OCI-LY1 (cell line): ENCODE measurements at regions not wholly inside any gene's neighbourhood (a gene's known extent, or its start where the extent isn't known, plus 50 kb on each side); places are given as distances from the start of the nearest gene placed in this dataset.

Experiments
- H2AFZ ChIP-seq: fragments of 200-600 bp; sonication (generic), shearing (Covaris generic); 2 replicates; pipeline ENCODE4 v1.6.0; 2014; ENCODE audit warnings: antibody characterized with exemption, mild to moderate bottlenecking, low read length
- H3F3A ChIP-seq: fragments of 200-600 bp; sonication (generic), shearing (Covaris generic); 2 replicates; pipeline ENCODE4 v1.6.0; 2014; ENCODE audit warnings: mild to moderate bottlenecking, antibody characterized with exemption, low read length, moderate library complexity; ENCODE audit not compliant: insufficient read depth
- H3K27ac ChIP-seq: fragments of 200-600 bp; sonication (generic); 2 replicates; pipeline ENCODE4 v1.5.1; 2014; ENCODE audit warnings: low read length, mixed run types, mild to moderate bottlenecking, low read depth; ENCODE audit not compliant: poor library complexity, severe bottlenecking
- H3K27me3 ChIP-seq: fragments of 200-600 bp; sonication (generic); 2 replicates; pipeline ENCODE4 v1.6.0; 2014; ENCODE audit warnings: antibody characterized with exemption, mild to moderate bottlenecking, low read length, moderate library complexity; ENCODE audit not compliant: insufficient read depth
- H3K36me3 ChIP-seq: fragments of 200-600 bp; sonication (generic); 2 replicates; pipeline ENCODE4 v1.6.1; 2014; ENCODE audit warnings: mild to moderate bottlenecking, antibody characterized with exemption, low read length, moderate library complexity, mixed read lengths; ENCODE audit not compliant: insufficient read depth
- H3K4me1 ChIP-seq: fragments of 200-600 bp; sonication (generic); 2 replicates; pipeline ENCODE4 v1.5.1; 2014; ENCODE audit warnings: mild to moderate bottlenecking, low read length, moderate library complexity; ENCODE audit not compliant: insufficient read depth, severe bottlenecking
- H3K4me2 ChIP-seq: fragments of 200-600 bp; sonication (generic), shearing (Covaris generic); 2 replicates; pipeline ENCODE4 v1.6.1; 2014; ENCODE audit warnings: low read length
- H3K4me3 ChIP-seq: fragments of 200-600 bp; sonication (generic); 2 replicates; pipeline ENCODE4 v1.5.1; 2014; ENCODE audit warnings: low read length, low read depth, mild to moderate bottlenecking, mixed read lengths; ENCODE audit not compliant: poor library complexity, severe bottlenecking
- H3K79me2 ChIP-seq: fragments of 200-600 bp; shearing (Covaris generic); 2 replicates; pipeline ENCODE4 v1.6.1; 2016; ENCODE audit warnings: mixed run types, low read length, mixed read lengths; ENCODE audit not compliant: insufficient read depth
- H3K9ac ChIP-seq: fragments of 200-600 bp; sonication (generic), shearing (Covaris generic); 2 replicates; pipeline ENCODE4 v1.6.1; 2014; ENCODE audit warnings: mild to moderate bottlenecking, low read length, mixed read lengths
- H3K9me2 ChIP-seq: fragments of 200-600 bp; sonication (generic), shearing (Covaris generic); 2 replicates; pipeline ENCODE4 v1.6.1; 2014; ENCODE audit warnings: low read depth, mild to moderate bottlenecking, low read length, mixed read lengths
- H3K9me3 ChIP-seq: fragments of 200-600 bp; shearing (Covaris generic); 2 replicates; pipeline ENCODE4 v1.6.1; 2014; ENCODE audit warnings: low read length, mixed read lengths
- H4K20me1 ChIP-seq: fragments of 200-600 bp; sonication (generic), shearing (Covaris generic); 2 replicates; pipeline ENCODE4 v1.6.0; 2016; ENCODE audit warnings: mild to moderate bottlenecking, low read length; ENCODE audit not compliant: insufficient read depth
- EZH2 ChIP-seq: fragments of 200-600 bp; sonication (generic), shearing (Covaris generic); IDR thresholded peaks from 2 replicates; pipeline ENCODE4 v1.8.0; 2017; ENCODE audit warnings: borderline replicate concordance, mixed run types, mild to moderate bottlenecking, antibody characterized with exemption, low read length, moderate library complexity, mixed read lengths
- TF ChIP-seq, protein P1 (sequence below): fragments of 200-600 bp; sonication (generic), shearing (Covaris generic); IDR thresholded peaks from 2 replicates; pipeline ENCODE4 v1.5.1; 2017; ENCODE audit warnings: mild to moderate bottlenecking, antibody characterized with exemption, low read length, moderate library complexity, mixed read lengths

- no peaks in the 10 kb centered on the region for H3F3A ChIP-seq
- no peak overlapping the region for H3K4me2 ChIP-seq
- no peaks in the 10 kb centered on the region for H3K9me2 ChIP-seq
- no peaks in the 10 kb centered on the region for H3K4me1 ChIP-seq
- TF ChIP-seq, protein P1, sequence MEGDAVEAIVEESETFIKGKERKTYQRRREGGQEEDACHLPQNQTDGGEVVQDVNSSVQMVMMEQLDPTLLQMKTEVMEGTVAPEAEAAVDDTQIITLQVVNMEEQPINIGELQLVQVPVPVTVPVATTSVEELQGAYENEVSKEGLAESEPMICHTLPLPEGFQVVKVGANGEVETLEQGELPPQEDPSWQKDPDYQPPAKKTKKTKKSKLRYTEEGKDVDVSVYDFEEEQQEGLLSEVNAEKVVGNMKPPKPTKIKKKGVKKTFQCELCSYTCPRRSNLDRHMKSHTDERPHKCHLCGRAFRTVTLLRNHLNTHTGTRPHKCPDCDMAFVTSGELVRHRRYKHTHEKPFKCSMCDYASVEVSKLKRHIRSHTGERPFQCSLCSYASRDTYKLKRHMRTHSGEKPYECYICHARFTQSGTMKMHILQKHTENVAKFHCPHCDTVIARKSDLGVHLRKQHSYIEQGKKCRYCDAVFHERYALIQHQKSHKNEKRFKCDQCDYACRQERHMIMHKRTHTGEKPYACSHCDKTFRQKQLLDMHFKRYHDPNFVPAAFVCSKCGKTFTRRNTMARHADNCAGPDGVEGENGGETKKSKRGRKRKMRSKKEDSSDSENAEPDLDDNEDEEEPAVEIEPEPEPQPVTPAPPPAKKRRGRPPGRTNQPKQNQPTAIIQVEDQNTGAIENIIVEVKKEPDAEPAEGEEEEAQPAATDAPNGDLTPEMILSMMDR: no peak
- no peak for TF ChIP-seq EZH2
- H4K20me1 ChIP-seq: no peaks in the 10 kb centered on the region
- no peaks in the 10 kb centered on the region for H3K9me3 ChIP-seq
- no peak overlapping the region for H3K27ac ChIP-seq
- no peak overlapping the region for H3K9ac ChIP-seq
- no peak overlapping the region for H2AFZ ChIP-seq
- no peaks in the 10 kb centered on the region for H3K79me2 ChIP-seq
- H3K36me3 ChIP-seq: no peaks in the 10 kb centered on the region
- no peak overlapping the region for H3K4me3 ChIP-seq
- H3K27me3 ChIP-seq: no peaks in the 10 kb centered on the region
Measured at GRCh38 chr16:65225488-65225887, 103.6 kb upstream of the CDH11 start.

DNA sequence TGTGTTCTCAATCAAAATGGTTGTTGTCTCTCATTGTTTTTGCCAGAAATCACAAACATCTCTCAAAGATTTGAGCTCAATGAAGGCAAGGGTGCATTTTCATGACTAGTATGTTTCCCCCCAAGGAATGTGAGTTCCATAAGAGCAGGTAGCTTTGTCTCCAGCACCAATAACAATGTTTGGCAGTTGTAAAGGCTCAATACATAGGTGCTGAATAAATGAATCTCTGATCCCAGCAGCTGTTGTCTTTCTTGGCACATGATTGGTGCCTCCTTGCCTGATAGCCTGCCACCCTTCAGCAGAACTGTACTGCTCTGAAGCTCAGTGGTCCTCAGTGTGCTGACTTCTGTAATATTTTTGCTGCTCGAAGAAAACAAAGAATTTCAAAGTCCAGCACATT lies 103.1 kb upstream of the CDH11 start:
- H3K79me2 ChIP-seq: no peaks in the 10 kb centered on the region
- no peaks in the 10 kb centered on the region for H3K4me1 ChIP-seq
- no peak overlapping the region for H3K27ac ChIP-seq
- no peak overlapping the region for H2AFZ ChIP-seq
- H3K4me2 ChIP-seq: no peak overlapping the region
- no peaks in the 10 kb centered on the region for H3F3A ChIP-seq
- H3K9me3 ChIP-seq: no peaks in the 10 kb centered on the region
- no peak for TF ChIP-seq EZH2
- TF ChIP-seq, protein P1: no peak
- H4K20me1 ChIP-seq: no peaks in the 10 kb centered on the region
- no peaks in the 10 kb centered on the region for H3K27me3 ChIP-seq
- H3K9ac ChIP-seq: no peak overlapping the region
- H3K36me3 ChIP-seq: no peaks in the 10 kb centered on the region
- H3K9me2 ChIP-seq: no peaks in the 10 kb centered on the region
- no peak overlapping the region for H3K4me3 ChIP-seq

DNA sequence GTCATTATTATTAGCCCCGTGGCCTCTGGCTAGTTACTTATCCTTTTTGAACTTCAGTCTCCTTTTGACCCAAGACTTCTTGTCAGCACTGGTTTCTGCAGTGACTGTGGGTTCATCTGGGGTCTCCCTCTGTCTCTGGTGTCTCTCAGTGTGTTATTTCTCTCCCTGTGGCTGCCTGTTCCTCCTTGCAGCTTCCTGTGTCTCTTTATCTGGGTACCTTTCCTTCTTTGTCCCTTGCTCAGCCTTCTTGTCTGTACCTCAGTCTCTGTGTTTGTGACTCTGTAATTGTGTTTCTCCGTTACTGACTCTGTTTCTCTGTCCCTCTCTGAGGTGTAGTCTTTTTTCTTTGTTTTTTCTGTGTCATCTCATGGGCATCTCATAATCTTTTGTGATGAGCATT lies 102.6 kb upstream of the CDH11 start:
- Histone ChIP-seq H3K36me3 (no peaks in the 10 kb centered on the region), H4K20me1 (no peaks in the 10 kb centered on the region)

More for the DNA sequence above, 102.6 kb upstream of the CDH11 start:
- no peak overlapping the region for H3K4me2 ChIP-seq
- H3K9me3 ChIP-seq: no peaks in the 10 kb centered on the region
- H3K9ac ChIP-seq: no peak overlapping the region
- H3K9me2 ChIP-seq: no peaks in the 10 kb centered on the region
- H3K4me1 ChIP-seq: no peaks in the 10 kb centered on the region
- H3F3A ChIP-seq: no peaks in the 10 kb centered on the region
- no peaks in the 10 kb centered on the region for H3K27me3 ChIP-seq
- no peak overlapping the region for H3K4me3 ChIP-seq
- no peak overlapping the region for H2AFZ ChIP-seq
- TF ChIP-seq, protein P1: no peak
- no peak for TF ChIP-seq EZH2
- H3K27ac ChIP-seq: no peak overlapping the region
- H3K79me2 ChIP-seq: no peaks in the 10 kb centered on the region
